GM10847 (cell line): ENCODE measurements at regions not wholly inside any gene's neighbourhood (a gene's known extent, or its start where the extent isn't known, plus 50 kb on each side); places are given as distances from the start of the nearest gene placed in this dataset.

Source experiments
- POLR2A ChIP-seq: IDR thresholded peaks from 2 replicates; pipeline ENCODE4 v1.6.1; 2011; ENCODE audit not compliant: insufficient read length; ENCODE audit errors: extremely low read depth

DNA sequence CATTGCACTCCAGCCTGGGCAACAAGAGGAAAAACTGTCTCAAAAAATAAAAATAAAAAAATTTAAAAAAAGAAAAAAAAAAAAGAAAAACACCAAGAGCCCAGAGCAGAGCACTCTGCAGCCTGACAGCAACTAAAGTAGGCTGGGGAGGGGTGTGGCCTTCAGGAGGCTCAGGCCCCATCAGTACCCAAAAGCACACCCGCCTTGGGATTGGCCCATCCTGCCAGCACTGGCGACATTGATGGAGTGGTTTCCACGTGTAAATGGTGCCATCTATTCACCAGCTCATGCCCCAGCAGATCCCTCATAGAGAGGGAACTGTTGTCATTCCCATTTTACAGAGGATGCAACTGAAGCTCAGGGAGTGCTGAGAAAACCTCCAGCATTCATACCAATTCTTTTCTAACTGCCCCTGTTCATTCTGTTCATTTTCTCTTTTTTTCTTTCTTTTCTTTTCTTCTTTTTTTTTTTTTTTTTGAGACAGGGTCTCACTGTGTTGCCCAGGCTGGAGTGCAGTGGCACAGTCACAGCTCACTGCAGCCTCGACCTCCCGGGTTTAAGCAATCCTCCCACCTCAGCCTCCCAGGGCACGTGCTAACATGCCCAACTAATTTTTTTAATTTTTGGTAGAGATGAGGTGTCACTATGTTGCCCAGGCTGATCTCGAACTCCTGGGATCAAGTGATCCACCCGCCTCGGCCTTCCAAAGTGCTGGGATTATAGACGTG lies 89.3 kb downstream of the IRF2BPL start:
- TF ChIP-seq POLR2A: no peak

DNA sequence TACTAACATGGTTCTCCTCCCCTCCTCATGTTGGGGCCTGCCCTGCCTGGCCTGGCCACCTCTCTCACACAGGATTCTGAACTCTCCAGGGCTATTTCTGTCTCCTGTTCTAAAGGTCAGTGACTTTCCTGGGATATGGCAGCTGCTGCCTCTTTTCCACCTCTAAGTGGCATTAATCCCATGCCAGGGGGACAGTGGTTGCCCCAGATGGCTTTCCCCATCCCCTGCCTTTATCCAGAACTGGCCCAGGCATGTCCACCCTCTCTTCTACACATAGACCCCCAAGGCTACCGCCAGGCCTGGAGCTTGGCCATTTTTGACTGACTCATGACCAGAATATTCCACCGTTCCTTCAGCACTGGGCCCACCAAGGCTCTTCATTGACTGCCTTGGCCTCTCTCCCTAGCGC lies 90.4 kb downstream of the IRF2BPL start:
- TF ChIP-seq POLR2A: no peak

DNA sequence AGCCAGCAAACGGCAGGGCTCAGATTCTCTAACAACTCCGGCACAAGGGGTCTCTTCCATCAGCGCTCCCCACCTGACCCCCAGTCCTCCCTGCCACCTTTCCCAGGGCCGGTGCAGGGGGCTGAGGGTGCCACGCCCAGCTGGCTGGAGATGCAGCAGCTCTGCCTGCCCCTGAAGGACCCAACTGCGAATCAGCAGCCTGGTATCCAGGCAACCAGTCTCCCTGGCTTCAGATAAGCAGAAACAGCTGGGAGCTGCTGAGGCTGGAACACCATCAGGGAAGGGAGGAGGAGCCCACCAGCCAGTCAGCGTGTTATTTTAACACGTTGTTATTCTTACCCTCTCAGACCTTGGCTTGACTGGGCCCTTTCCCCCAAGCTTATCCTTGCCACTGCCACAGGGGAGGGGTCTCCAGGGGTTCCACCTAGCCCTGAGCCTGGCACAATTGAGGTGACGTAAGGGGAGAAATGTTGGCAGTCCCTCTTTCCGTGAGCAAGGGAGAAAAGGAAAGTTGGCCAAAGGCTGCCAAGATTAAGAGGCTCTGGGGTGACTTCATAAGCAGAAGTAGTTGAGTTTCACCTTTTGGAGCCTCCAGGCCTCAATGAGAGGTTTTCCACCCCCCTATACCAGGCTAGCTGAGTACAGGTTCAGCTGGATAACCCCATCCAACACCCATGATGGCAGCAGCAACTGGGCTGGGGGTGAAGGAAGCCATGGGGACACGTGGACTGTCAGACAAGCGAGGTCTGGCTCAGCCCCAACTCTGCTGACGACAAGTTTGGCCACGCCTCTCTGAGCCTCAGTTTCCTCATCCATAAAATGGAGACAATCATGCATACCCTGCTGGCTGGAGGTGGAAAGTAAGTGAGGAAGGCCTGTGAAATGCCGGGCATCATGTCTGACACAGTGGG lies 91.1 kb downstream of the IRF2BPL start:
- TF ChIP-seq POLR2A: no peak

DNA sequence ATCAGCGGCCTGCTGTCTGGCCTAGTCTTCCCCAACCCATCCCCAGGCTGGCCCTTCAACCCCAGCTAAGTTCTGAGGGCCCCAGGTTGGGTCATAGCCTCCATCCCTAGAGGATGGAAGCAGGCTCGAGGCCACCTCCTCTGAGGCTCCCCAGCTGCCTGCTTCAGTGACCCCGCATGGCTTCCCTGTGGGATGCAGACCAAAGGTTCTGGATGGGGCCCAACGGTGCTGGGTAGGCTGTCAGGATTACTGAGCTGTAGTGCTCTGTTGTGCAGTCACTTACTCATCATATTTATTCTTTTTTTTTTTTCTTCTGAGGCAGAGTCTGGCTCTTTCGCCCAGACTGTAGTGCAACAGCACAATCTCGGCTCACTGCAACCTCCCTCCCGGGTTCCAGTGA lies 92.0 kb downstream of the IRF2BPL start:
- TF ChIP-seq POLR2A: no peak

DNA sequence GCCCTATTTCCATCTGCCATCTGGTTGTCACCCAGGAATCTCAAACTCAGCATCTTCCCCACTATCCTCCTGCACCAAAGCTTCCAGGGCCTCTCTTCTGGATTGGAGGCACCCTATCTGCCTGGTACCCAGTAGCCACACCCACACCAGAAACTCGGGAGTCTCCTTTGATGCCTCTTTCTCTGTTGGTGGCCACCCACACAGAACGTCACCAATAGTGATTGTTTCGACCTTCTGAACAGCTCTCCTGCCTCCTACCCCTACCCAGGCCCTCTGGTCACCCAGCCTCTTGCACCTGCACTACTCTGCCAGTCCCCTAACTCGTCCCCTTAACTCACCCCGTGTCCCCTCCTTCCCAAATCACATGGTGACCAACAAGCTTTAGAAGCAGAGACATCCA lies 95.0 kb downstream of the IRF2BPL start:
- TF ChIP-seq POLR2A: no peak

DNA sequence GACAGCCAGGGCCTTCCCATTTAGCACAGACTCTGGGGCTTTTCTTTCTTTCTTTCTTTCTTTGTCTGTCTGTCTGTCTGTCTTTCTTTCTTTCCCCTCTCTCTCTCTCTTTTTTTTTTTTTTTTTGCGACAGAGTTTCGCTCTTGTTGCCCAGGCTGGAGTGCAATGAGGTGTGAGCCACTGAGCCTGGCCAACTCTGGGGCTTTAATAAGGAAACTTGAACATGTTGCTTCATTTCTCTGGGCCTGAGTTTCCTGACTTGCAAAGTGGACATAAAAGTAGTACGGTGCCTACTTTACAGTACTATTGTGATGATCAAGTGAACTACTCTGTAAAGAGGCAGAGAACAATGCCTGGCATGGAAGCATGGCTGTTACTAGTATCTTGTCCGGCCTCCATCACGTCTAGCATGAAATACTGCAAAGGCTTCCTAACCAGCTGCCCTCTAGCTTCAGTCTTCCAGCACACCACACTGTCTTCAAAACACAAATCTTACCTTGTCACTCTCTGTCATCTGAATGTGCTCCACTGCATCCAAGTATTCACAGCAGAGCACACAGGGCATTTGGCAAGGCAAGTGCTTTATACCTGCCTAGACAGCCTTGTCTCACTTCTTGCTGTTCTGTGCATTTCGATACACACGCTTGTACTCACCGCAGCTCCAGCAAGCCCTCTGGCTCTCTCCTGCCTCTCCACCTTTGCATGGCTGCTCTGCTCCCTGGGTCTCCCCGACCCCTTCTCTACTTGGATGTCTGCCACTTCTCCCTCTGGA lies 96.7 kb downstream of the IRF2BPL start:
- no peak for TF ChIP-seq POLR2A

DNA sequence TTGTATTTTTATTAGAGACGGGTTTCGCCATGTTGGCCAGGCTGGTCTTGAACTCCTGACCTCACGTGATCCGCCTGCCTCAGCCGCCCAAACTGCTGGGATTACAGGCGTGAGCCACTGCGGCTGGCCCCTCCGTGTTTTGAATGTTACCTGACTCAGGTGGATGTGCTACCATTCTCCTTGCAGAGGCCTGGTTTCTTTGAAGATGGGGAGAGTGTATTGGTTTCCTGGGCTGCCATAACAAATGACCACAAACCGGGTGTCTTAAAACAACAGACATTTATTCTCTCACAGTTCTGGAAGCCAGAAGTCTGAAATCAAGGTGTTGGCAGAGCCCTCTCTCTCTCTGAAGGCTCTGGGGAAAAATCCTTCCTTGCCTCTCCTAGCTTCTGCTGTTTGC lies 98.0 kb downstream of the IRF2BPL start:
- TF ChIP-seq POLR2A: no peak

DNA sequence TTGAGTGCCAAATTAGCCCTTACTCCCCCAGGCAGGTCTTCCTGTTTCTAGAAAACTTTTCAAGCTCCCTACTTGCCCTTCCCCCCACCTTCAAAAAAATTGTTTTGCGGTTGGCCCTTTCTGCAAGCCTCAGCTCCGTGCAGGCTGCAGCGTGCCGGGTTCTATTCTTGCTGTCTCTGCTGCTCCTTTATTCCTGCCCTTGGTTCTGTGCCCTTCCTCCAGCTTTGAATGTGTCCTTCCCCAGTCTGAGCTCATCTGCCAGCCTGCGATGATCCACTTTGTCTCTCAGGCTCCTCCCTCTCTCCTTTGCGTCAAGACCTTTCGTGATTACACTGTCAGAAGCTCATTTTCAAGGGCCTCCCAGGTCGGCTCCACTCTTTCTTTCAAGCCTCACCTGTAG lies 98.6 kb downstream of the IRF2BPL start:
- TF ChIP-seq POLR2A: no peak

DNA sequence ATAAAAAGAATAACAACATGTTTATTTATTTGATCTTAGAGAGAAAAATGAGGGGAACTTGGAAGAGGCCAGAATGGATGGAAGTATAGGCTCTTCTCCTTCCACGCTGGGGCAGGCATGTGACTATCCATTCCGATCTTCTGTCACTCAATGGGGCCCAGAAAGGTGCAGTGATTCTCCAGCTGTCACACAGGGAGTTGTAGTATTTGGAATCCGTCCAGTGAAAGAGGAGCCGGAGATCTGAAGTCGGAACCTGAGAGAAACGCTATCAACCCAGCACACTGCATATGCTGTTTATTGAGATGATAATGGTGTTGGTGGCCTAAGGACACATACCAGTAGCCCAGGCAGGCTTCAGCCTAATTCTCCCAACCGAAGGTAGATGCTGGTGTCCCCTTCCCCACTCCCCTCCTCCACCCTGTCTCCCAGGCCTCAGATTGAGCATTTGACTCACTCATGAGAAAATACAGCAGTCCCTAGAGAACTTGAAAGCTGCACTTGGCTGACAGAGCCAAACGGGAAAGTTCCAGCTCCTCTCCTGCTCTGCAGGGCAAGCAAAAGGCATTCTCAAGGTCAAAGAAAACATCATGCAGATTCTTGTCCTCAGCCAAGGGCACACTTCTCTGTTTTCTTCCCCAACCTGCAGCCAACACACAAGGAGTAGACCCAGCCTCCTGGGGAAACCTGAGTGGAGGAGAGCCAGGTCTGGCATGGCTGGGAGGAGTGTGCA lies 100.4 kb downstream of the IRF2BPL start:
- no peak for TF ChIP-seq POLR2A

DNA sequence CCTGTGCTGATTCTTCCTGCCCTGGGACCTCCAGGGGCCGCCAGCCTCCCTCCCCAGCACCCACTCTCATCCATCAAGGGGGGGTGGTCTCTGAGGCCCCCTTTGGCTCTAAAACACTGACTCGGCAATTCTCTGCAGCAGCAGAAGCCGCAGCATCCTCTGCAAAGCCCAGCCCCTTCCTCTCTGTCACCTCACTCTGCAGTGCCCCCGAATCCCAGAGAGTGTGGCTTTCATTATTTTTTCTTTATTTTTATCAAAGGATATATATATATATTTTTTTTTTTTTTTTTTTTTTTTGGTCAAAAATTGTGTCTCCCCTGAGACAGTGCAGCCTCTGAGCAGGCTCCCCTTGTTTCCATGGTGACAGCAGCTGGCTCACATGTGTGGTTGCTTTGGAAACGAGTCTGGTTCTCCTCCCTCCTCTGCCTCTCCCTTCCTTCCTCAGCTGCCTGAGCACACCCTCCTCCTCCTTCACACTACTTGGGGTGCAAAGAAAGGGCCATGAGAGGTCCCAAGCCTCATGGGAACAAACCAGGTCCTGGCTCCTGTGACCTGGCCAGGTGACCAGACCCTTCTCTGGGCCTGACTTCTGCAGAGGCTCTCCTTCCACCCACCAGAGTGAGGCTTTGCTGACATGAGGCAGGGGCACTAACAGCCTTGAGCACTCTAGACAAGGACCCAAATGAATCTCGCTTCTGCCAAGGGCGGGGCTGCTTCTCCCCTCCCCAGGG lies 100.5 kb downstream of the LRRC74A start:
- no peak for TF ChIP-seq POLR2A

DNA sequence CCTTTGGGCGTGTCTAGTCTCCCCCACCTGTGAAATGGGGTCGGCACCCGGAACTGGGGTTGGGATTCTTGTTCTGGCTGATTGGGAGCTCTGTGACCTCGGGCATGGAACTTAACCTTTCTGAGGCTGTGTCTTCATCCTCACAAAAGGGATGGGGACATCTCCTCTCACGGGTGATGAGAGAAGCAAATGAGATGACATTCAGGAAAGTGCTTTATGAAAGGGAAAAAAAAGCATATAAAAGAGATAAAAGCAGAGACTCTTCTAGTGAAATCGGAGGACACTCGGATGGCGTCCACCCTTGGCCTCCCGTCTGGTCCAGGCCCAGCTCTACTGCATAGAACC lies 98.9 kb downstream of the LRRC74A start:
- TF ChIP-seq POLR2A: no peak

DNA sequence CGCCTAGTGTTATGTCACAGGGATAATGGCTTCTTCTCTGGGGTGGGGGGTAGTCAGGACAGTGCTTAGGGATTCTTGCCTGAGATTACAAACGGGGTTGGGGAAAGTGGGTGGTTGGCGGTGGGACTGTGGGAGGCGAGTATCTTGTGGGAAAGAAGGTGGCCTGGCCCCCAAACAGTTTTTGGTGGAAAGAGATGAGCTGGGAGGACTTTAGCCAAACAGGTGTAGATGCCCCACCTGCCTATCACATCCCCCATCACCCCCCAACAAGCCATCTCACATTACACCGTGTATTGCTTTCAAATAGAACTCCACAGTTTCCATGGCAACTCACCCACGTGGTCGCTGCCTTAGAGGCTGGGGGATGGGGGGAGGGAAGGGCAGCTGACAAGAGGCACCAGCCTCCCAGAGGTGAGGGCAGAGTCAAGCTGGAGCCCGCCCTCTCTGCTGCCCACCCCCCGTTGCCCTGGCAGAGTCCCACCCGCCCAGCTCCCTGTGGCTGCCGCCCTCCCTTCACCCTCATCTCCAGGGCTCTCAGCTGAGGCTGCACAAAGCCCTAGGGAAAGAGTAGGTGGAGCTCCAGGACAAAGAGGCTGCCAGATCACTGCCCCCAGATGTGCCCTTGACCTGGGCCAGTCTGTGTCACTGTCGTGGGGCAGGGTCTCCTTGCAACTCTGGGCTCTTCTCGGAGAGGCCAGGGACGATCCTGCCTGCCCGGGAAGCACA lies 98.3 kb downstream of the LRRC74A start:
- TF ChIP-seq POLR2A: no peak

DNA sequence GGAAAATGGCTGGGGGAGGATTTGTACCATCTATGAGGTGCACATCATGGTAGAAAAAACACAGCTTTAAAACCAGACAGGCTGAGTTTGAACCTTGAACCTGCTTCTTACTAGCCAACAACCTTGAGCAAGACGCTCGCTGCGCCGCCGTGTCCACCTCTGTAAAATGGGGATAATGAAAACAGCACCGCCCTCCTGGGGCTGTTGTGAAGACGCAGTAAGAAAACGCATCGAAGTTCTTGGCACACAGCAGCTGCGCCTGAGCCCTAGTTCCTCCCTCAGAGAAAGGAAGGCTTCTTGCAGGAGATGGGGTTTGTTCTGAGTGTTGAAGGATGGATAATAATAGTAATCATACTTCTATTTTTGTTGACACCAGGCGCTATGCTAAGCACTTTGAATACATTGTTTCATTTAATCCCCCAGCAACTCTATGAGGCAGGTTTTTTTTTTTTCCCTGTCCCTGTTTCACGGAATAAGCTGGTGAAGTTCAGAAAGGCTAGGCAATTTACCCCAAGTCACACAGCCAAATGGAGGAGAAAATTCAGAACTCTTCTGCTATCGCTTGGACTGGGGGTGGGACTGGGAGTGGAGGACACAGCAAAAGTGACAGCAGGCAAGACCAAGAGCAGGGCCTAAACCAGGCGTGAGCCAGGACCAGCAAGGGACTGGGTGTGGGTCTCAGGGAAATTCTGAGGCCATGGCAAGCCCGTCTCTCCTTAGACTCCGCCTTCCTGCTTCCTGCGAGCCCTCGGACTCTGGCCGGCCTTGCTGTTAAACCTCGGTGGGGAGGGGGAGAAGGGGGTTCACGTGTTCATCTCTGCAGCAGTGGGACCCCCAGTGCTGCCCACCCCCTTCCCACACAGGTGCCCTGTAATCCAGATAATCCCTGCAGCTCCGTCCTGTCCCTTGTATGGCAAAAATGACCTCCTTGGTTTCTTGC lies 97.5 kb downstream of the LRRC74A start:
- TF ChIP-seq POLR2A: no peak
